GM21423 (cell line): ENCODE measurements at regions not wholly inside any gene's neighbourhood (a gene's known extent, or its start where the extent isn't known, plus 50 kb on each side); places are given as distances from the start of the nearest gene placed in this dataset.
"Not testable (repeated sequence)": the region's sequence is repeated elsewhere in the genome, so short reads cannot be mapped to it uniquely, and the experiment has no call there.

ENCODE experiments used
- ATAC-seq: cut with Tn5 transposase; IDR thresholded peaks from one replicate; pipeline ENCODE4 v1.9.1; 2021; ENCODE audit warnings: mild to moderate bottlenecking, moderate library complexity; ENCODE audit not compliant: unreplicated experiment

GRCh38 chr4:158122501-158122900 lies 50.3 kb downstream of the GASK1B start:
- no peak for ATAC-seq

- ATAC-seq = no peak
These were observed 51.7 kb downstream of the GASK1B start for GRCh38 chr4:158121161-158121579.

GRCh38 chr4:158120645-158121151 lies 52.1 kb downstream of the GASK1B start:
- ATAC-seq = not testable (repeated sequence)

GRCh38 chr4:158112611-158113010 lies 60.2 kb downstream of the GASK1B start:
- no peak for ATAC-seq

DNA sequence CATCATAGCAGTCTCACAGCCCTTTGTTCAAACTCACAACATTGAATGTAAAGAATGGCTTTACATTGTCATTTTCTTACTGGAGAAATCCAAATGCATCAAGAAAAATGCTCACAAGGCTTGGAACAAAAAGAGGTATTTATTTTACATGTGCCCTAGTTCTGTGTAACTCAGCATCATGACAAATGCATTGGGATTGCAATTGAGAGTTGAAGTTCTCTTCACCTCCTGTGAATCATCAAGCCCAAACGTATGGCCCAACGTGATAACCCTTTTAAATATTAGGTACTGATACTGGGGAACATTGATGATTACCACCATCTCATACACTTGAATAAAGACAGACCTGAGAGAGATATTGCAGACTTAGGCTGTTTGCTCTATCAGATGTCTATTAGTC lies 61.6 kb downstream of the GASK1B start:
- ATAC-seq = no peak

- ATAC-seq = no peak
These were observed 69.9 kb downstream of the GASK1B start for GRCh38 chr4:158102904-158103303.

- ATAC-seq = no peak
These were observed 73.1 kb downstream of the GASK1B start for GRCh38 chr4:158099686-158100085.

GRCh38 chr4:158098802-158099201 lies 74.0 kb downstream of the GASK1B start:
- no peak for ATAC-seq

DNA sequence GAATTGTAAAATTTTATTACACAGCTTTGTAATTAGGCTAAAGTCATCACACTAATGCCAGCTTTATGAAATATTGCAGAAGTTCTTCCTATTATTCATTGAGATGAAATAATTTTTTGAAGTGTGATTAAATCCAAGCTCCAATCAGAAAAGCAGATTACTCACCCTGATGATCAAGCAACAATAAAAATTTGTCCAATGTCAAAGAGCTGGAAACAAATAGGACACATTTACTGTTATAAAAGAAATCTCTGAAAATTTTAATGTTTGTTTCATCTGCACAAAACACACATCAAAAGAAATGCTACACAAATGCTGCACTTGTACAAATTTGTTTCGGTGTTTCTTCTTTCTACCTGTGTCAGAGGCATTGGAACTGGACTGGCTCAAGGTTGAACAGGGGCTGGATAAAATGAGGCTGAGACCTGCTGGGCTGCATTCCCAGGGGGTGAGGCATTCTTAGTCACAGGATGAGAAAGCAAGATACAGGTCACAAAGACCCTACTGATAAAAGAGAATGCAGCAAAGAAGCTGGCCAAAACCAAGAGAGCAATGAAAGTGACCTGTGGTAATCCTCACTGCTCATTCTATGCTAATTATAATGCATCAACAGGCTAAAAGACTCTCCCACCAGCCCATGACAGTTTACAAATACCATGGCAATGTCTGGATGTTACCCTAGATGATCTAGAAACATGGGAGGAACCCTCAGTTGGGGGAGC lies 78.3 kb downstream of the GASK1B start:
- ATAC-seq = no peak

DNA sequence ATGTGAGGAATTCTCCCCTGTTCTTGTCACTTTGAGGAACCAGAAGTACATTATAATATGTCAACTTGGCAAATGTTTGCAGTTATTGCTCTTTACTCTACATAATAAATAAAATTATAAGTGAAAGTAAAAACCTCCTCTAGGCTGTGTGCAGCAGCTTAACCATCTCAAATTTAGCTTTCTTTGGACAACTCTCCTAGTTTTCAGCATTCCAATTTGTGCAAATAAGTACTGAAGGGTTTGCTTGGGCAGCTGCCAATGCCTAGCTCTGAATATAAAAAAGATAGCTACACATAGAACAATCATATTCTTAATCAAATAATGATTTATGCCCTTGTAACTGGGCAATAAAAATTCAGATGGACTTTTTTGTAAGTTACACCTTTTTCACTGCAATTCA lies 82.5 kb downstream of the GASK1B start:
- no peak for ATAC-seq

DNA sequence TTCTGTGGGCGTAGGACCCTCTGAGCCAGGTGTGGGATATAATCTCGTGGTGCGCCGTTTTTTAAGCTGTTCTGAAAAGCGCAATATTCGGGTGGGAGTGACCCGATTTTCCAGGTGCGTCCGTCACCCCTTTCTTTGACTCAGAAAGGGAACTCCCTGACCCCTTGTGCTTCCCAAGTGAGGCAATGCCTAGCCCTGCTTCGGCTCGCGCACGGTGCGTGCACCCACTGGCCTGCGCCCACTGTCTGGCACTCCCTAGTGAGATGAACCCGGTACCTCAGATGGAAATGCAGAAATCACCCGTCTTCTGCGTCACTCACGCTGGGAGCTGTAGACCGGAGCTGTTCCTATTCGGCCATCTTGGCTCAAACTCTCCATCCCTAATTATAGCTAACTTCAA lies 82.9 kb downstream of the GASK1B start:
- not testable (repeated sequence) for ATAC-seq

- no peak for ATAC-seq
These were observed 92.5 kb downstream of the GASK1B start for GRCh38 chr4:158080354-158080753.

GRCh38 chr4:158079661-158080060 lies 93.2 kb downstream of the GASK1B start:
- no peak for ATAC-seq

GRCh38 chr4:158077835-158078234 lies 95.0 kb downstream of the GASK1B start:
- no peak for ATAC-seq

GRCh38 chr4:158074851-158075250 lies 98.0 kb downstream of the GASK1B start:
- no peak for ATAC-seq

DNA sequence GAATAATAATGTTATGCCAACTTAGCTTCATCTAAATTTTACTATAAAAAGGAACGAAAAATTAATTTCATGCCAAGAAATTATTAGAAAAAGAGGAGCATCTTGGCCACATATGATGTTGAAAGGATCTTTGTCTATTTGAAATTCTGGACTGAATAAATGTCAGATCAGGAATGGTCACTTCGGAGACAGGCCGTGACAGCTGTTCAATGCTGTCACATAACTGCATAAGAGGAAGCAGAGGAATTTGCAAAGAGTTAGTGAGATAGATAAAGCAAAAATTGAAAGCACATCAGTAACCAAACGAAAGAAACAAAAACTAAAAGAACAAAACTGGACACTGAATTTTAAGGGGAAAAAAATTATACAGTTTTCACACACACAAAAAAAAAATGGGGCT lies 100.9 kb downstream of the GASK1B start:
- ATAC-seq = no peak

DNA sequence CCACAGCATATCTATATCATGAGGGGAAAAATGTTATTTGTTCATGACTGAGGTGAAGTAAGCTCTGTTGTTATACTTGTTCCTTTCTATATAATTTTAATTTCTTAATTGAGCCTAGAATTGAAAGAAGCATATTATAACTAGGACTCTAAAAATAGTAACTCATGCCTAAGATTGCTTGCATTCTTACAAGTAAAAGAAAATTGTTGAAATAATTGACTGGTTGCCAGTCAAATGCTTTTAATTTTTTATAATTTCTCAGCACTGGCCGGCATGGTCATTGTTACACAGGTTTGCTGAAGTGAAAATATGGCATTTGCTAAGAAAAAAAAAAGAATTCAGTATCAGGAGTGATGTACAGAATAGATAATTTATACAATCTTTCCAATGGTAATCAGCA lies 104.8 kb downstream of the GASK1B start:
- no peak for ATAC-seq

GRCh38 chr4:158067646-158068045 lies 105.2 kb downstream of the GASK1B start:
- no peak for ATAC-seq

- ATAC-seq = no peak
These were observed 107.2 kb downstream of the GASK1B start for GRCh38 chr4:158065603-158066002.

DNA sequence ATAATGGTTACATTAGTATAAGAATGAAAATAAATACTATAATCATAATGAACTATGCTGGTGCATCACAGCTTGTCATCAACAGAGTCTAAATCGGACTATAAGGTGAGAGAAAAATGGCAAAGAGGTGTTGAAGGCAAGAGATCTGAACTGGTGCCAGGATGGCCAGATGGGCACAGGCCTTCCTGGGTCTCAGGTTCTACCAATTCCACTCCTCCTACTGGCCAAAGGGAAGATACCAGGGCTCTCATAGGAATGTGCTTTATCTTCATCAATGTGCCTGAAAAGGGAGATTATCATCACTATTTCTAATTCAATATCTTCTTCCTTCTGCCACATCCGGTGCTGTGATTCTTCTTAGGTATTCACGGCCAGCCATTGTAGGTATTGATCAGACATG lies 107.6 kb downstream of the GASK1B start:
- ATAC-seq = no peak

DNA sequence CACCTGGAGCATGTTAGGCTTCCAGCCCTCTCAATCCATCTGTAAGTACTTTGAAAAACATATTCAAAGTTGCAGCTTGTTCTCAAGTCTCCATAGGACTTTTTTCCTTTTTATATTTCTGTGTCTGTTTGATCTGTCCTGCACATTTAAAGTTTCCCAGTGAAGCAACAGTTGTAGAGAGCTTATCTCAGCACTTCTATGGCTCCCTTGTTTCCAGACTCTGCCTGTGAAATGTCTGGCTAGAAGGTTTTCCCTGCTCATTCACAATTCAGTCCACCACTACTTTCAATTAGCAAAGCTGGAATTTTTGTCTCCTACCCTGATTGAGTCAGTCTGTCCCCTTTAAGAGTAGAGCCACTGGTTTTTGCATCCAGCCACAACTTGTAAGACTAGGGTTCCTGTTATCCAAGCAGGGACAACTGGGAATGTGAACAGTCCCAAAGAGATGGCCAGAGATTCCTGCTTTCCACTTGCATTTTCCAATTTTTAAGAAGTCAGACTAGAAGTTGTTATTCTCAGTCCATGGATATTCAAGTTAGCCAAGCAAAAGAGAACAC lies 116.1 kb downstream of the GASK1B start:
- no peak for ATAC-seq

- no peak for ATAC-seq
These were observed 117.2 kb downstream of the GASK1B start for GRCh38 chr4:158055668-158056067.

DNA sequence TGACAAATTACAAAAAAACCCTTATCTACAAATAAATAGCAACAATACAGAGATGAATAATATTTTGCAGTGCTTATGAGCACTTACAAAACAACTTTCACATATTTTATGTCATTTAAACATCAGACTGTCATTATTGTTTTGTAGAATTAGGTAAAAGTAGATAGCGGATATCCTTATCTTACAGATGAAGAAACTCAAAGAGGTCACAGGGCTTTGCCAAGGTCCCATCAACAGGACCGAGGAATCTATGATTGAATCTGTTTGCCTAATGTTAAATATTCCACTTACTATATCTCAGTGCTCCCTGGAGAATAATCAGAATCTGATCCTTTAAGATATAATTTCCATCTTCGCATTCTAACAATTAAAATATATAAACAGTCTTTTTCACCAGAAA lies 119.0 kb downstream of the GASK1B start:
- no peak for ATAC-seq
